Mesenchymal stem cell (in vitro differentiated cells and primary cell): ENCODE measurements at regions not wholly inside any gene's neighbourhood (a gene's known extent, or its start where the extent isn't known, plus 50 kb on each side); places are given as distances from the start of the nearest gene placed in this dataset.

ENCODE experiments used
- DNase-seq: peaks from one replicate; pipeline ENCODE4 v3.0.0-alpha.2; 2013
- H2AFZ ChIP-seq: one replicate; pipeline ENCODE4 v1.6.1; 2013; ENCODE audit warnings: low read depth, mild to moderate bottlenecking, control low read depth, inconsistent platforms, low read length, moderate library complexity
- H2AK5ac ChIP-seq: 2 replicates; pipeline ENCODE4 v1.6.1; 2013; ENCODE audit warnings: low read length, moderate library complexity, mild to moderate bottlenecking, inconsistent platforms; ENCODE audit not compliant: severe bottlenecking
- H2BK120ac ChIP-seq: one replicate; pipeline ENCODE4 v1.6.1; 2013; ENCODE audit warnings: low read depth, mild to moderate bottlenecking, inconsistent platforms, low read length, moderate library complexity
- H2BK12ac ChIP-seq, 2 experiments: one replicate each; pipeline ENCODE4 v1.6.1; 2013; ENCODE audit warnings: inconsistent platforms in 2 of 2, low read length in 2 of 2, mild to moderate bottlenecking in 2 of 2, moderate library complexity in 2 of 2, control low read depth in 1 of 2
- H2BK15ac ChIP-seq: one replicate; pipeline ENCODE4 v1.6.1; 2013; ENCODE audit warnings: mild to moderate bottlenecking, low read depth, inconsistent platforms; ENCODE audit not compliant: poor library complexity, severe bottlenecking
- H2BK5ac ChIP-seq: 2 replicates; pipeline ENCODE4 v1.6.1; 2013; ENCODE audit warnings: low read depth, mild to moderate bottlenecking, low read length, control low read depth, inconsistent platforms; ENCODE audit not compliant: poor library complexity, severe bottlenecking
- H3K14ac ChIP-seq, 2 experiments: one replicate each; pipeline ENCODE4 v1.6.1; 2013; ENCODE audit warnings: inconsistent platforms in 2 of 2, low read length in 2 of 2, control low read depth in 1 of 2, mild to moderate bottlenecking in 1 of 2, moderate library complexity in 1 of 2
- H3K18ac ChIP-seq, 2 experiments: one replicate each; pipeline ENCODE4 v1.6.1; 2013; ENCODE audit warnings: inconsistent platforms in 2 of 2, low read length in 2 of 2, control low read depth in 1 of 2, low read depth in 1 of 2, mild to moderate bottlenecking in 1 of 2
- H3K23ac ChIP-seq, 2 experiments: one replicate each; pipeline ENCODE4 v1.6.1; 2013; ENCODE audit warnings: inconsistent platforms in 2 of 2, low read length in 2 of 2, mild to moderate bottlenecking in 2 of 2, moderate library complexity in 2 of 2, control low read depth in 1 of 2
- H3K27ac ChIP-seq: 2 replicates; pipeline ENCODE4 v1.5.1; 2013; ENCODE audit warnings: mild to moderate bottlenecking, moderate library complexity, low read length, control low read depth, inconsistent platforms; ENCODE audit not compliant: poor library complexity, severe bottlenecking
- H3K27me3 ChIP-seq, 2 experiments: 2 replicates each; pipeline versions ENCODE4 v1.6.1 to v1.7.0; 2013; ENCODE audit warnings: low read length in 2 of 2, mild to moderate bottlenecking in 2 of 2, moderate library complexity in 2 of 2, control low read depth in 1 of 2, inconsistent platforms in 1 of 2; ENCODE audit not compliant: control insufficient read depth in 1 of 2, insufficient read depth in 1 of 2
- H3K36me3 ChIP-seq, 2 experiments: 2 replicates each; pipeline versions ENCODE4 v1.6.1 to v1.7.0; 2013; ENCODE audit warnings: low read length in 2 of 2, control low read depth in 1 of 2, inconsistent platforms in 1 of 2, low read depth in 1 of 2, mild to moderate bottlenecking in 1 of 2; ENCODE audit not compliant: insufficient read depth in 2 of 2, control insufficient read depth in 1 of 2
- H3K4ac ChIP-seq, 2 experiments: one replicate each; pipeline ENCODE4 v1.6.1; 2013; ENCODE audit warnings: inconsistent platforms in 2 of 2, low read length in 2 of 2, mild to moderate bottlenecking in 2 of 2, moderate library complexity in 2 of 2, control low read depth in 1 of 2, low read depth in 1 of 2
- H3K4me1 ChIP-seq: 2 replicates; pipeline ENCODE4 v1.6.1; 2013; ENCODE audit warnings: low read depth, low read length, control low read depth; ENCODE audit not compliant: control insufficient read depth, insufficient read depth
- H3K4me2 ChIP-seq: 2 replicates; pipeline ENCODE4 v1.6.1; 2013; ENCODE audit warnings: low read length, mild to moderate bottlenecking, inconsistent platforms; ENCODE audit not compliant: poor library complexity, severe bottlenecking
- H3K4me3 ChIP-seq, 2 experiments: 2 replicates each; pipeline versions ENCODE4 v1.5.1 to v1.7.0; 2013; ENCODE audit warnings: low read length in 2 of 2, mild to moderate bottlenecking in 2 of 2, control low read depth in 1 of 2, low read depth in 1 of 2; ENCODE audit not compliant: insufficient read depth in 1 of 2
- H3K79me1 ChIP-seq: replicated peaks from 2 replicates; pipeline ENCODE4 v1.6.1; 2013; ENCODE audit warnings: mild to moderate bottlenecking, control low read depth, low read length, inconsistent platforms; ENCODE audit not compliant: poor library complexity, severe bottlenecking
- H3K9ac ChIP-seq: 2 replicates; pipeline ENCODE4 v1.7.0; 2013; ENCODE audit warnings: mild to moderate bottlenecking, low read length, moderate library complexity
- H3K9me3 ChIP-seq: 2 replicates; pipeline ENCODE4 v1.7.0; 2013; ENCODE audit warnings: mild to moderate bottlenecking, low read length; ENCODE audit not compliant: control insufficient read depth
- H4K8ac ChIP-seq: one replicate; pipeline ENCODE4 v1.6.1; 2013; ENCODE audit warnings: inconsistent platforms, mild to moderate bottlenecking, low read length, moderate library complexity
- H4K91ac ChIP-seq: one replicate; pipeline ENCODE4 v1.6.1; 2013; ENCODE audit warnings: mild to moderate bottlenecking, low read length, inconsistent platforms
- WGBS: methylation state at CpG from one replicate; pipeline ENCODE4 v1.1.7; 2013; ENCODE audit warnings: mixed read lengths; 5-methylcytosine and 5-hydroxymethylcytosine counted together

- Histone ChIP-seq H2BK120ac (no peak overlapping the region), H3K9ac (no peak overlapping the region), H3K4me3 (no peak overlapping the region), H3K4me2 (no peak overlapping the region), H2AK5ac (no peak overlapping the region), H2BK5ac (no peak overlapping the region), H3K27ac (no peak overlapping the region), H2BK15ac (no peak overlapping the region), H4K8ac (no peak overlapping the region), H3K18ac (no peak overlapping the region), H3K4ac (no peak overlapping the region), H4K91ac (no peak overlapping the region), H3K9me3 (peaks cover 3% of the 10 kb centered on the region), H3K4me1 (no peaks in the 10 kb centered on the region), H3K79me1 (no peaks in the 10 kb centered on the region), H2BK12ac (no peak overlapping the region), H3K14ac (no peak overlapping the region), H3K36me3 (no peaks in the 10 kb centered on the region), H2AFZ (no peak overlapping the region), H3K23ac (no peak overlapping the region), H3K27me3 (no peaks in the 10 kb centered on the region)
- 79% methylated on average over 4 of the region's 6 CpGs for WGBS
- DNase-seq, result no peak
Measured at GRCh38 chr13:54573186-54573585, 1544.6 kb downstream of the OLFM4 start.

GRCh38 chr13:54574791-54575190 is 1546.2 kb downstream of the OLFM4 start:
- WGBS, result no CpG with 5 or more reads among the region's 4 CpGs
- Histone ChIP-seq H3K9ac (no peak overlapping the region), H3K18ac (no peak overlapping the region), H2BK120ac (no peak overlapping the region), H3K4me1 (no peaks in the 10 kb centered on the region), H3K27ac (no peak overlapping the region), H3K14ac (no peak overlapping the region), H3K4me3 (no peak overlapping the region), H2AFZ (no peak overlapping the region), H3K27me3 (no peaks in the 10 kb centered on the region), H2BK15ac (no peak overlapping the region), H4K91ac (no peak overlapping the region), H3K4me2 (no peak overlapping the region), H3K23ac (no peak overlapping the region), H3K79me1 (no peaks in the 10 kb centered on the region), H4K8ac (no peak overlapping the region), H3K9me3 (peaks cover 3% of the 10 kb centered on the region), H3K36me3 (no peaks in the 10 kb centered on the region), H2AK5ac (no peak overlapping the region), H2BK12ac (no peak overlapping the region), H3K4ac (no peak overlapping the region), H2BK5ac (no peak overlapping the region)
- peak; percentile 6 for DNase-seq

- no peak for DNase-seq
- no peak overlapping the region for H2BK15ac ChIP-seq
- H2BK5ac ChIP-seq, result no peak overlapping the region
- H3K14ac ChIP-seq, result no peak overlapping the region
- H2BK12ac ChIP-seq, result no peak overlapping the region
- no peak overlapping the region for H3K4me2 ChIP-seq
- no peaks in the 10 kb centered on the region for H3K79me1 ChIP-seq
- no peak overlapping the region for H2AFZ ChIP-seq
- no peak overlapping the region for H4K8ac ChIP-seq
- no peak overlapping the region for H2BK120ac ChIP-seq
- peaks cover 0 to 7% of the 10 kb centered on the region in 2 experiments for H3K36me3 ChIP-seq
- no peaks in the 10 kb centered on the region for H3K4me1 ChIP-seq
- no peak overlapping the region for H3K27ac ChIP-seq
- no peak overlapping the region for H3K9ac ChIP-seq
- H3K18ac ChIP-seq, result no peak overlapping the region
- 95% methylated on average over 3 of the region's 3 CpGs for WGBS
- no peak overlapping the region for H4K91ac ChIP-seq
- no peak overlapping the region for H3K4me3 ChIP-seq
- H3K27me3 ChIP-seq, result no peaks in the 10 kb centered on the region
- no peak overlapping the region for H3K4ac ChIP-seq
- H2AK5ac ChIP-seq, result no peak overlapping the region
- no peak overlapping the region for H3K23ac ChIP-seq
- peaks cover 5% of the 10 kb centered on the region for H3K9me3 ChIP-seq
Measured at GRCh38 chr13:54591540-54591939, 1562.9 kb downstream of the OLFM4 start.

- H2AFZ ChIP-seq, result no peak overlapping the region
- WGBS, result 87% methylated on average over 2 of the region's 2 CpGs
Measured at GRCh38 chr13:54592201-54592600, 1563.6 kb downstream of the OLFM4 start.

More at GRCh38 chr13:54592201-54592600, 1563.6 kb downstream of the OLFM4 start:
- H3K14ac ChIP-seq, result no peak overlapping the region
- no peak overlapping the region for H3K4me2 ChIP-seq
- no peak overlapping the region for H3K4ac ChIP-seq
- H2BK5ac ChIP-seq, result no peak overlapping the region
- peaks cover 0 to 7% of the 10 kb centered on the region in 2 experiments for H3K36me3 ChIP-seq
- no peak overlapping the region for H3K23ac ChIP-seq
- H3K79me1 ChIP-seq, result no peaks in the 10 kb centered on the region
- no peak overlapping the region for H3K27ac ChIP-seq
- no peaks in the 10 kb centered on the region for H3K27me3 ChIP-seq
- H2BK120ac ChIP-seq, result no peak overlapping the region
- H3K4me1 ChIP-seq, result no peaks in the 10 kb centered on the region
- DNase-seq, result no peak
- H3K4me3 ChIP-seq, result no peak overlapping the region
- no peak overlapping the region for H3K18ac ChIP-seq
- H2AK5ac ChIP-seq, result no peak overlapping the region
- no peak overlapping the region for H4K91ac ChIP-seq
- H3K9me3 ChIP-seq, result peaks cover 5% of the 10 kb centered on the region
- no peak overlapping the region for H4K8ac ChIP-seq
- H2BK15ac ChIP-seq, result no peak overlapping the region
- H3K9ac ChIP-seq, result no peak overlapping the region
- no peak overlapping the region for H2BK12ac ChIP-seq
